Panc1 (cell line): ENCODE measurements at regions not wholly inside any gene's neighbourhood (a gene's known extent, or its start where the extent isn't known, plus 50 kb on each side); places are given as distances from the start of the nearest gene placed in this dataset.

Source experiments
- ATAC-seq: fragments of 200-7000 bp; cut with Tn5 transposase; 2 replicates; pipeline ENCODE4 v1.9.1; 2020; ENCODE audit warnings: mild to moderate bottlenecking, moderate library complexity
- BruUV-seq: library from RNA; stranded (reverse); fragments of 400-500 nt; replicated peaks from 2 replicates; lab custom pipeline; 2021; lab: Mats Ljungman, UMichigan
- CTCF ChIA-PET: fragments of 300-600 bp; sonication (Branson Sonifier 250); formaldehyde crosslinking; loops from one replicate; lab custom pipeline; 2022; ENCODE audit warnings: antibody characterized with exemption; lab: Charles Lee
- POLR2A ChIA-PET: fragments of 300-600 bp; sonication (Branson Sonifier 250); formaldehyde crosslinking; loops from one replicate; lab custom pipeline; 2022; ENCODE audit warnings: antibody characterized with exemption; lab: Charles Lee
- DNase-seq: peaks from one replicate; pipeline ENCODE4 v3.0.0-alpha.2; 2010; ENCODE audit warnings: low read depth, low spot score
- H3K27ac ChIP-seq: 2 replicates; pipeline ENCODE4 v1.5.1; 2011; ENCODE audit warnings: mild to moderate bottlenecking, low read length, inconsistent platforms
- H3K27me3 ChIP-seq: fragments of 200-500 bp; sonication (Bioruptor generic); 2 replicates; pipeline ENCODE4 v1.6.0; 2014; ENCODE audit warnings: low read length, inconsistent platforms; ENCODE audit not compliant: control insufficient read depth, insufficient read depth
- H3K36me3 ChIP-seq: fragments of 200-500 bp; sonication (Bioruptor generic); 2 replicates; pipeline ENCODE4 v1.5.1; 2014; ENCODE audit warnings: inconsistent platforms, mild to moderate bottlenecking, low read length, moderate library complexity; ENCODE audit not compliant: control insufficient read depth, insufficient read depth
- H3K4me1 ChIP-seq: 2 replicates; pipeline ENCODE4 v1.5.1; 2011; ENCODE audit warnings: inconsistent platforms, mild to moderate bottlenecking, low read length, moderate library complexity; ENCODE audit not compliant: control insufficient read depth, insufficient read depth
- H3K4me3 ChIP-seq, 2 experiments: 2 replicates each; pipeline ENCODE4 v1.5.1; 2011 to 2012; ENCODE audit warnings: low read depth in 2 of 2, low read length in 2 of 2, mild to moderate bottlenecking in 2 of 2, inconsistent platforms in 1 of 2, moderate library complexity in 1 of 2
- H3K9me3 ChIP-seq: fragments of 200-500 bp; sonication (Bioruptor generic); 2 replicates; pipeline ENCODE4 v1.5.1; 2014; ENCODE audit warnings: low read depth, mild to moderate bottlenecking, inconsistent platforms, low read length, moderate library complexity; ENCODE audit not compliant: control insufficient read depth, insufficient read depth
- POLR2AphosphoS5 ChIP-seq: IDR thresholded peaks from 2 replicates; pipeline ENCODE4 v1.6.1; 2012; ENCODE audit warnings: mild to moderate bottlenecking, low read depth, low read length, moderate library complexity
- SIN3A ChIP-seq: IDR thresholded peaks from 2 replicates; pipeline ENCODE4 v1.6.1; 2012; ENCODE audit warnings: low read depth, mild to moderate bottlenecking, low read length, moderate library complexity, borderline replicate concordance; ENCODE audit not compliant: insufficient read depth
- TCF7L2 ChIP-seq: IDR thresholded peaks from 2 replicates; pipeline ENCODE4 v1.6.1; 2011; ENCODE audit warnings: mild to moderate bottlenecking, low read depth, low read length, inconsistent platforms
- in situ Hi-C: cut with HindIII; loops from 2 replicates; pipeline ENCODE4 v1.10.0; 2016; ENCODE audit warnings: low sequenced_read_pairs, low pct_unique_long_range_greater_than_20kb
- intact Hi-C: fragments of 100-400 bp; cut with micrococcal nuclease; formaldehyde crosslinking; loops from one replicate; pipeline ENCODE4 v1.10.0; 2022; ENCODE audit not compliant: unreplicated experiment
- TF ChIP-seq, protein P1 (sequence below): fragments of 450-650 bp; IDR thresholded peaks from 2 replicates; pipeline ENCODE4 v1.5.1; 2017; ENCODE audit warnings: mild to moderate bottlenecking
- TF ChIP-seq, protein P2 (sequence below), 2 experiments: IDR thresholded peaks; 2 replicates each; pipeline ENCODE4 v1.6.1; 2011 to 2012; ENCODE audit warnings: low read depth in 2 of 2, control low read depth in 1 of 2, low read length in 1 of 2, mild to moderate bottlenecking in 1 of 2, moderate library complexity in 1 of 2; ENCODE audit not compliant: insufficient read depth in 1 of 2

- POLR2A ChIA-PET = no interaction called here
- in situ Hi-C loops = no loop called here
Observed at GRCh38 chr22:27131346-27131745, 474.0 kb downstream of the MIAT start.

DNA sequence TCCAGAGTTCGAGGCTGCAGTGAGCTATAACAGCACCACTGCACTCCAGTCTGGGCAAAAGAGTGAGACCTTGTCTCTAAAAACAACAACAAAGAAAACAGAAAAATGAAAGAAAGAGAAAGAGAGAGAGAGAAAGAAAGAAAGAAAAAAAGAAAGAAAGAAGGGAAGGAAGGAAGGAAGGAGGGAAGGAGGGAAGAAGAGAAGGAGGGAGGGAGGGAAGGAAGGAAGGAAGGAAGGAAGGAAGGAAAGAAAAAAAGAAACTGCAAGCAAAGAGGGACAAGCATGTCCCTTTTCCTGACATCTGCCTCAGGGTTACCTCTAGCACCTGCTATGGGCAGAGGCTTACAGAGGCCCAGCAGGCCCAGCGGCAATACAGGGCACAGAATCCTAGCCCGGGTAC is 475.0 kb downstream of the MIAT start:
- Histone ChIP-seq H3K27me3 (no peaks in the 10 kb centered on the region; the same call in 1 of the 2 replicates), H3K27ac (no peak overlapping the region), H3K4me1 (no peaks in the 10 kb centered on the region), H3K4me3 (no peak overlapping the region), H3K9me3 (no peaks in the 10 kb centered on the region), H3K36me3 (no peaks in the 10 kb centered on the region)
- DNase-seq = no peak
- no peak for ATAC-seq
- BruUV-seq = no TSS peak
- ChIA-PET CTCF (no interaction called here), POLR2A (no interaction called here)
- in situ Hi-C loops (no loop called here), intact Hi-C loops (no loop called here)
- TF ChIP-seq TCF7L2 = no peak
- TF ChIP-seq, protein P1, sequence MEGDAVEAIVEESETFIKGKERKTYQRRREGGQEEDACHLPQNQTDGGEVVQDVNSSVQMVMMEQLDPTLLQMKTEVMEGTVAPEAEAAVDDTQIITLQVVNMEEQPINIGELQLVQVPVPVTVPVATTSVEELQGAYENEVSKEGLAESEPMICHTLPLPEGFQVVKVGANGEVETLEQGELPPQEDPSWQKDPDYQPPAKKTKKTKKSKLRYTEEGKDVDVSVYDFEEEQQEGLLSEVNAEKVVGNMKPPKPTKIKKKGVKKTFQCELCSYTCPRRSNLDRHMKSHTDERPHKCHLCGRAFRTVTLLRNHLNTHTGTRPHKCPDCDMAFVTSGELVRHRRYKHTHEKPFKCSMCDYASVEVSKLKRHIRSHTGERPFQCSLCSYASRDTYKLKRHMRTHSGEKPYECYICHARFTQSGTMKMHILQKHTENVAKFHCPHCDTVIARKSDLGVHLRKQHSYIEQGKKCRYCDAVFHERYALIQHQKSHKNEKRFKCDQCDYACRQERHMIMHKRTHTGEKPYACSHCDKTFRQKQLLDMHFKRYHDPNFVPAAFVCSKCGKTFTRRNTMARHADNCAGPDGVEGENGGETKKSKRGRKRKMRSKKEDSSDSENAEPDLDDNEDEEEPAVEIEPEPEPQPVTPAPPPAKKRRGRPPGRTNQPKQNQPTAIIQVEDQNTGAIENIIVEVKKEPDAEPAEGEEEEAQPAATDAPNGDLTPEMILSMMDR = no peak
- TF ChIP-seq SIN3A = no peak
- TF ChIP-seq, protein P2, sequence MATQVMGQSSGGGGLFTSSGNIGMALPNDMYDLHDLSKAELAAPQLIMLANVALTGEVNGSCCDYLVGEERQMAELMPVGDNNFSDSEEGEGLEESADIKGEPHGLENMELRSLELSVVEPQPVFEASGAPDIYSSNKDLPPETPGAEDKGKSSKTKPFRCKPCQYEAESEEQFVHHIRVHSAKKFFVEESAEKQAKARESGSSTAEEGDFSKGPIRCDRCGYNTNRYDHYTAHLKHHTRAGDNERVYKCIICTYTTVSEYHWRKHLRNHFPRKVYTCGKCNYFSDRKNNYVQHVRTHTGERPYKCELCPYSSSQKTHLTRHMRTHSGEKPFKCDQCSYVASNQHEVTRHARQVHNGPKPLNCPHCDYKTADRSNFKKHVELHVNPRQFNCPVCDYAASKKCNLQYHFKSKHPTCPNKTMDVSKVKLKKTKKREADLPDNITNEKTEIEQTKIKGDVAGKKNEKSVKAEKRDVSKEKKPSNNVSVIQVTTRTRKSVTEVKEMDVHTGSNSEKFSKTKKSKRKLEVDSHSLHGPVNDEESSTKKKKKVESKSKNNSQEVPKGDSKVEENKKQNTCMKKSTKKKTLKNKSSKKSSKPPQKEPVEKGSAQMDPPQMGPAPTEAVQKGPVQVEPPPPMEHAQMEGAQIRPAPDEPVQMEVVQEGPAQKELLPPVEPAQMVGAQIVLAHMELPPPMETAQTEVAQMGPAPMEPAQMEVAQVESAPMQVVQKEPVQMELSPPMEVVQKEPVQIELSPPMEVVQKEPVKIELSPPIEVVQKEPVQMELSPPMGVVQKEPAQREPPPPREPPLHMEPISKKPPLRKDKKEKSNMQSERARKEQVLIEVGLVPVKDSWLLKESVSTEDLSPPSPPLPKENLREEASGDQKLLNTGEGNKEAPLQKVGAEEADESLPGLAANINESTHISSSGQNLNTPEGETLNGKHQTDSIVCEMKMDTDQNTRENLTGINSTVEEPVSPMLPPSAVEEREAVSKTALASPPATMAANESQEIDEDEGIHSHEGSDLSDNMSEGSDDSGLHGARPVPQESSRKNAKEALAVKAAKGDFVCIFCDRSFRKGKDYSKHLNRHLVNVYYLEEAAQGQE (IDR thresholded peaks at IDR 0.05; ENCODE audit: insufficient read depth in 1 of 2, low read depth in 2 of 2, low read length in 1 of 2) = no peak
- TF ChIP-seq POLR2AphosphoS5 = no peak

More at GRCh38 chr22:27131346-27131745, 474.0 kb downstream of the MIAT start:
- ATAC-seq (no peak), DNase-seq (no peak)
- intact Hi-C loops = no loop called here
- H3K4me1 ChIP-seq = no peaks in the 10 kb centered on the region
- BruUV-seq = no TSS peak
- H3K27ac ChIP-seq = no peak overlapping the region
- H3K36me3 ChIP-seq = no peaks in the 10 kb centered on the region
- H3K9me3 ChIP-seq = no peaks in the 10 kb centered on the region
- H3K4me3 ChIP-seq = no peak overlapping the region
- no peaks in the 10 kb centered on the region; the same call in 1 of the 2 replicates for H3K27me3 ChIP-seq
- TF ChIP-seq TCF7L2 = no peak
- no peak for TF ChIP-seq SIN3A
- TF ChIP-seq, protein P2 (IDR thresholded peaks at IDR 0.05; ENCODE audit: insufficient read depth in 1 of 2, low read depth in 2 of 2, low read length in 1 of 2) = no peak
- TF ChIP-seq, protein P1 = no peak
- TF ChIP-seq POLR2AphosphoS5 = no peak
- CTCF ChIA-PET = no interaction called here
